ENCODE measurements at regions not wholly inside any gene's neighbourhood (a gene's known extent, or its start where the extent isn't known, plus 50 kb on each side); places are given as distances from the start of the nearest gene placed in this dataset.

DNA sequence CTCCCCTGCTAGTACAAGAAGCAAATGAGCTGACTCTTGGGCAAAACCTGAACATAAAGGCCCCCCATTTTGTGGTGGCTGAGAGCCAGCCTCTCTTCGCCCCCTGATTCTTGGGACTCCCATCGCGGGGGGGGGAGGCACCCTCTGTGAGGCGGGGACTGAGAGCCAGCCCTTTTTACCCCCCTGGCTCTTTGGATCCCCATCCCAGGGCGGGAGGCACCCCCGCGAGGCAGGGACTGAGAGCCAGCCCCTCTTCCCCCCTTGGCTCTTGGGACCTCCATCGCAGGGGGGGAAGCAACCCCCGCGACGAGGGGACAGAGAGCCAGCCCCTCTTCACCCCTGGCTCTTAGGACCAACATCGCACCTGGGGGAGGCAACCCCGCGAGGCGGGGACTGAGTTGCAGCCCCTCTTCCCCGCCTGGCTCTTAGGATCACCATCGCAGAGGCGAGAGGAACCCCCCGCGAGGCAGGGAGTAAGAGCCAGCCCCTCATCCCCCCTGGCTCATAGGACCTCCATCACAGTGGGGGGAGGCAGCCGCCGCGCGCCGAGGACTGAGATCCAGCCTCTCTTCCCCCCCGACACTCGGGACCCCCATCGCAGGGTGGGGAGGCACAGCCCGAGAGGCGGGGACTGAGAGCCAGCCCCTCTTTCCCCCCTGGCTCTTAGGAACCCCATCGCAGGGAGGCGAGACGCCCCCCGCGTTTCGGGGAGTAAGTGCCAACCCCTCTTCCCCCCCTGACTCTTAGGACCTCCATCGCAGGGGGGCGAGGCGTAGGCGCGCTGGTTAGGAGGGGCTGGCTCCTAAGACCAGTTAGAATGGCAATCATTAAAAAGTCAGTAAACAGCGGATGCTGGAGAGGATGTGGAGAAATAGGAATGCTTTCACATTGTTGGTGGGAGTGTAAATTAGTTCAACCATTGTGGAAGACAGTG, 2428.4 kb upstream of the PCDH20 start:
- ChIA-PET CTCF (no interaction called here), SMC1A (ENCODE audit: uncharacterized antibody, unreplicated experiment) (no interaction called here), POLR2A (no interaction called here), RAD21 (ENCODE audit: unreplicated experiment) (no interaction called here)
- FAIRE-seq (no peak), DNase-seq (ENCODE audit: low read depth, low spot score) (no peak), ATAC-seq (no peak)
- H3K4me2 ChIP-seq (ENCODE audit: control insufficient read depth, insufficient read depth): no peak overlapping the region
- 76% methylated on average over 38 of the region's 42 CpGs for WGBS (ENCODE audit: insufficient coverage, insufficient replicate concordance, low lambda C conversion rate, missing lambda C conversion rate)
- H3K79me2 ChIP-seq (ENCODE audit: control insufficient read depth, insufficient read depth, low read length): no peaks in the 10 kb centered on the region
- no peak for TF ChIP-seq KDM1A (IDR thresholded peaks at IDR 0.05; ENCODE audit: borderline replicate concordance)
- no peak for TF ChIP-seq DPF2 (IDR thresholded peaks at IDR 0.05)
- TF ChIP-seq MTA3 (IDR thresholded peaks at IDR 0.05; ENCODE audit: borderline replicate concordance, low read length): no peak
- TF ChIP-seq, protein P1, sequence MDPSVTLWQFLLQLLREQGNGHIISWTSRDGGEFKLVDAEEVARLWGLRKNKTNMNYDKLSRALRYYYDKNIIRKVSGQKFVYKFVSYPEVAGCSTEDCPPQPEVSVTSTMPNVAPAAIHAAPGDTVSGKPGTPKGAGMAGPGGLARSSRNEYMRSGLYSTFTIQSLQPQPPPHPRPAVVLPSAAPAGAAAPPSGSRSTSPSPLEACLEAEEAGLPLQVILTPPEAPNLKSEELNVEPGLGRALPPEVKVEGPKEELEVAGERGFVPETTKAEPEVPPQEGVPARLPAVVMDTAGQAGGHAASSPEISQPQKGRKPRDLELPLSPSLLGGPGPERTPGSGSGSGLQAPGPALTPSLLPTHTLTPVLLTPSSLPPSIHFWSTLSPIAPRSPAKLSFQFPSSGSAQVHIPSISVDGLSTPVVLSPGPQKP (IDR thresholded peaks at IDR 0.05; ENCODE audit: low read depth, low read length): no peak
- TF ChIP-seq TCF7 (IDR thresholded peaks at IDR 0.05; ENCODE audit: borderline replicate concordance): no peak
- TF ChIP-seq CHD1 (IDR thresholded peaks at IDR 0.05; ENCODE audit: low read depth, low read length): no peak
- TF ChIP-seq CEBPZ (IDR thresholded peaks at IDR 0.05; ENCODE audit: low read depth, low read length): no peak
- no peak for TF ChIP-seq RCOR1 (conservative IDR thresholded peaks at IDR 0.05; ENCODE audit: low read depth, low read length)
- no TSS peak for BruUV-seq (replicated peaks)
- H3K36me3 ChIP-seq (ENCODE audit: control insufficient read depth in 2 of 2, insufficient read depth in 2 of 2, low read length in 1 of 2): no peaks in the 10 kb centered on the region
- H3K4me3 ChIP-seq: no peak overlapping the region
- H2AFZ ChIP-seq (ENCODE audit: control insufficient read depth, low read depth, low read length): no peak overlapping the region
- H3K27me3 ChIP-seq (replicated peaks in 1 of 2; ENCODE audit: control insufficient read depth in 2 of 2, insufficient read depth in 2 of 2, low read length in 1 of 2): no peaks in the 10 kb centered on the region
- H3K27ac ChIP-seq (ENCODE audit: control insufficient read depth, insufficient read depth): no peak overlapping the region
- no peaks in the 10 kb centered on the region for H3K4me1 ChIP-seq (ENCODE audit: control insufficient read depth, insufficient read depth, low read length)
- in situ Hi-C loops (cut with MboI) (no loop called here), intact Hi-C loops (cut with micrococcal nuclease; ENCODE audit: unreplicated experiment) (no loop called here)
- no peaks in the 10 kb centered on the region; the same call in 2 of the 3 replicates for H3K9me3 ChIP-seq (replicated peaks; ENCODE audit: control insufficient read depth, insufficient read depth, low read length)
- H3K9ac ChIP-seq (ENCODE audit: control insufficient read depth, insufficient read depth, low read length): no peak overlapping the region
- H4K20me1 ChIP-seq (ENCODE audit: control insufficient read depth, insufficient read depth): no peaks in the 10 kb centered on the region
